ENCODE measurements at regions not wholly inside any gene's neighbourhood (a gene's known extent, or its start where the extent isn't known, plus 50 kb on each side); places are given as distances from the start of the nearest gene placed in this dataset.

- no peak overlapping the region for H3K27ac Mint-ChIP-seq
- H3K9me3 Mint-ChIP-seq, result peaks cover 6% of the 10 kb centered on the region
- TF ChIP-seq, protein P1, sequence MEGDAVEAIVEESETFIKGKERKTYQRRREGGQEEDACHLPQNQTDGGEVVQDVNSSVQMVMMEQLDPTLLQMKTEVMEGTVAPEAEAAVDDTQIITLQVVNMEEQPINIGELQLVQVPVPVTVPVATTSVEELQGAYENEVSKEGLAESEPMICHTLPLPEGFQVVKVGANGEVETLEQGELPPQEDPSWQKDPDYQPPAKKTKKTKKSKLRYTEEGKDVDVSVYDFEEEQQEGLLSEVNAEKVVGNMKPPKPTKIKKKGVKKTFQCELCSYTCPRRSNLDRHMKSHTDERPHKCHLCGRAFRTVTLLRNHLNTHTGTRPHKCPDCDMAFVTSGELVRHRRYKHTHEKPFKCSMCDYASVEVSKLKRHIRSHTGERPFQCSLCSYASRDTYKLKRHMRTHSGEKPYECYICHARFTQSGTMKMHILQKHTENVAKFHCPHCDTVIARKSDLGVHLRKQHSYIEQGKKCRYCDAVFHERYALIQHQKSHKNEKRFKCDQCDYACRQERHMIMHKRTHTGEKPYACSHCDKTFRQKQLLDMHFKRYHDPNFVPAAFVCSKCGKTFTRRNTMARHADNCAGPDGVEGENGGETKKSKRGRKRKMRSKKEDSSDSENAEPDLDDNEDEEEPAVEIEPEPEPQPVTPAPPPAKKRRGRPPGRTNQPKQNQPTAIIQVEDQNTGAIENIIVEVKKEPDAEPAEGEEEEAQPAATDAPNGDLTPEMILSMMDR (IDR thresholded peaks at IDR 0.05; ENCODE audit: unreplicated experiment), result no peak
- no peaks in the 10 kb centered on the region for H3K4me1 Mint-ChIP-seq
- H3K4me3 Mint-ChIP-seq, result no peak overlapping the region
- no peaks in the 10 kb centered on the region for H3K36me3 Mint-ChIP-seq
- DNase-seq (ENCODE audit: low spot score in 2 of 2, unreplicated experiment in 2 of 2), result no peak
- H3K27me3 Mint-ChIP-seq (ENCODE audit: low read depth), result peaks cover 48% of the 10 kb centered on the region
Measured at GRCh38 chr17:74078363-74078941, 125.0 kb upstream of the RPL38 start.

GRCh38 chr17:74079537-74080300 lies 123.8 kb upstream of the RPL38 start:
- TF ChIP-seq, protein P1 (IDR thresholded peaks at IDR 0.05; ENCODE audit: unreplicated experiment), result no peak
- Mint-ChIP-seq H3K9me3 (peaks cover under 1% of the 10 kb centered on the region), H3K27ac (no peak overlapping the region), H3K27me3 (ENCODE audit: low read depth) (peaks cover 53% of the 10 kb centered on the region), H3K4me3 (no peak overlapping the region), H3K4me1 (no peaks in the 10 kb centered on the region), H3K36me3 (no peaks in the 10 kb centered on the region)
- DNase-seq (ENCODE audit: low spot score in 2 of 2, unreplicated experiment in 2 of 2), result no peak

- peaks cover 63% of the 10 kb centered on the region for H3K27me3 Mint-ChIP-seq (ENCODE audit: low read depth)
- no peak overlapping the region for H3K27ac Mint-ChIP-seq
- TF ChIP-seq, protein P1 (IDR thresholded peaks at IDR 0.05; ENCODE audit: unreplicated experiment), result no peak
- no peaks in the 10 kb centered on the region for H3K36me3 Mint-ChIP-seq
- peaks cover 9% of the 10 kb centered on the region for H3K9me3 Mint-ChIP-seq
- no peaks in the 10 kb centered on the region for H3K4me1 Mint-ChIP-seq
- no peak overlapping the region for H3K4me3 Mint-ChIP-seq
- no peak for DNase-seq (ENCODE audit: low spot score in 2 of 2, unreplicated experiment in 2 of 2)
Measured at GRCh38 chr17:74080656-74081582, 122.6 kb upstream of the RPL38 start.

- Mint-ChIP-seq H3K9me3 (peaks cover 9% of the 10 kb centered on the region), H3K36me3 (no peaks in the 10 kb centered on the region), H3K4me1 (no peaks in the 10 kb centered on the region), H3K27ac (no peak overlapping the region), H3K4me3 (no peak overlapping the region), H3K27me3 (ENCODE audit: low read depth) (peaks cover 65% of the 10 kb centered on the region)
- no peak for DNase-seq (ENCODE audit: low spot score in 2 of 2, unreplicated experiment in 2 of 2)
- TF ChIP-seq, protein P1 (IDR thresholded peaks at IDR 0.05; ENCODE audit: unreplicated experiment), result no peak
Measured at GRCh38 chr17:74082886-74083285, 120.6 kb upstream of the RPL38 start.

DNA sequence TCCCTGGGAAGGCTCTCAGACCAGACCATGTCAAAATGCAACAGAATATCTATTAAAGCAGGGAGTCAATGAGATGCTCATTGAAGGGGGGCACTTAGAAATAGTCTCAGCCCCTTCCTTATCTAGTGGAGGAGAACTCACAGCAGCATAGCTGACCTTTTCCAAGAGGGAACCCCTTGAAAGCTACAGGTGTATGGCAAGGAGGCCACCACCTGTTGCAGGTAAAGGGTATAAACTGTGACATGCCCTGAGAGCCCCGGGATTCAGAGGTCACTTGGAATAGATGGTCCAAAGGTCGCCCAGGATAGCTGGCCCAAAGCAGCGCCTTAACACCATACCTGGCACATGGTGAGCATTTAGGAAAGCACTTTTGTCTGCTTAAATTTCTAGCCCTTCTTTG lies 120.2 kb upstream of the RPL38 start:
- no peaks in the 10 kb centered on the region for H3K4me1 Mint-ChIP-seq
- no peak for DNase-seq (ENCODE audit: low spot score in 2 of 2, unreplicated experiment in 2 of 2)
- peaks cover 9% of the 10 kb centered on the region for H3K9me3 Mint-ChIP-seq
- H3K27ac Mint-ChIP-seq, result no peak overlapping the region
- H3K27me3 Mint-ChIP-seq (ENCODE audit: low read depth), result peaks cover 65% of the 10 kb centered on the region
- TF ChIP-seq, protein P1 (IDR thresholded peaks at IDR 0.05; ENCODE audit: unreplicated experiment), result no peak
- H3K4me3 Mint-ChIP-seq, result no peak overlapping the region
- no peaks in the 10 kb centered on the region for H3K36me3 Mint-ChIP-seq
